WTC11 (cell line): ENCODE measurements at regions not wholly inside any gene's neighbourhood (a gene's known extent, or its start where the extent isn't known, plus 50 kb on each side); places are given as distances from the start of the nearest gene placed in this dataset.

ENCODE experiments used
- ATAC-seq: fragments of 200-7000 bp; cut with Tn5 transposase; 2 replicates; pipeline ENCODE4 v1.10.0; 2021; ENCODE audit warnings: mild to moderate bottlenecking, moderate library complexity
- CTCF ChIA-PET: fragments of 300-600 bp; sonication (Branson Sonifier 250); formaldehyde crosslinking; loops from one replicate; lab custom pipeline; 2021; ENCODE audit warnings: antibody characterized with exemption; lab: Charles Lee
- POLR2A ChIA-PET: fragments of 350-600 bp; sonication (Branson Sonifier 250); formaldehyde crosslinking; loops from one replicate; lab custom pipeline; 2021; ENCODE audit warnings: antibody characterized with exemption; lab: Charles Lee
- DNase-seq: peaks from one replicate; pipeline ENCODE4 v3.0.0; 2021; ENCODE audit warnings: low spot score
- H3K27ac Mint-ChIP-seq: 2 replicates; pipeline ENCODE4 v1.8.0; 2021; ENCODE audit warnings: mixed read lengths
- H3K27me3 Mint-ChIP-seq: 2 replicates; pipeline ENCODE4 v1.8.0; 2021; ENCODE audit warnings: low read depth, mild to moderate bottlenecking, moderate library complexity, mixed read lengths
- H3K36me3 Mint-ChIP-seq: 2 replicates; pipeline ENCODE4 v1.8.0; 2021; ENCODE audit warnings: mixed read lengths
- H3K4me1 Mint-ChIP-seq: 2 replicates; pipeline ENCODE4 v1.8.0; 2022; ENCODE audit warnings: mixed read lengths
- H3K4me3 Mint-ChIP-seq: 2 replicates; pipeline ENCODE4 v1.8.0; 2021; ENCODE audit warnings: mild to moderate bottlenecking, moderate library complexity, mixed read lengths
- H3K9me3 Mint-ChIP-seq: 2 replicates; pipeline ENCODE4 v1.8.0; 2021; ENCODE audit warnings: mixed read lengths
- ATF3 ChIP-seq: sonication (generic); formaldehyde crosslinking; conservative IDR thresholded peaks from 2 replicates; pipeline ENCODE4 v1.8.1; 2022; ENCODE audit warnings: mild to moderate bottlenecking, missing genetic modification reagents
- ATF6 ChIP-seq: sonication (generic); formaldehyde crosslinking; IDR thresholded peaks from 2 replicates; pipeline ENCODE4 v1.8.1; 2023; ENCODE audit warnings: mild to moderate bottlenecking, missing genetic modification reagents
- CTCF ChIP-seq: fragments of 200-600 bp; IDR thresholded peaks from 2 replicates; pipeline ENCODE4 v1.8.0; 2022; ENCODE audit warnings: antibody characterized with exemption
- E2F4 ChIP-seq: sonication (generic); formaldehyde crosslinking; IDR thresholded peaks from 2 replicates; pipeline ENCODE4 v1.8.1; 2022; ENCODE audit warnings: low read depth, mild to moderate bottlenecking, moderate library complexity, missing genetic modification reagents, borderline replicate concordance
- HMGXB4 ChIP-seq: sonication (generic); formaldehyde crosslinking; IDR thresholded peaks from 2 replicates; pipeline ENCODE4 v1.8.1; 2023; ENCODE audit warnings: mild to moderate bottlenecking, moderate library complexity, missing genetic modification reagents
- JUN ChIP-seq: sonication (generic); formaldehyde crosslinking; IDR thresholded peaks from 2 replicates; pipeline ENCODE4 v1.8.0; 2023; ENCODE audit warnings: mild to moderate bottlenecking, missing genetic modification reagents
- MXD4 ChIP-seq: fragments of 250-450 bp; sonication (Bioruptor Pico); IDR thresholded peaks from 2 replicates; pipeline ENCODE4 v1.8.0; 2021; ENCODE audit warnings: mild to moderate bottlenecking, moderate library complexity, borderline replicate concordance
- NFE2L1 ChIP-seq: sonication (generic); formaldehyde crosslinking; IDR thresholded peaks from 2 replicates; pipeline ENCODE4 v1.8.1; 2023; ENCODE audit warnings: missing genetic modification reagents
- NR2C2 ChIP-seq: sonication (generic); formaldehyde crosslinking; IDR thresholded peaks from 2 replicates; pipeline ENCODE4 v1.8.0; 2022; ENCODE audit warnings: mild to moderate bottlenecking, missing genetic modification reagents
- SMAD4 ChIP-seq: sonication (generic); formaldehyde crosslinking; IDR thresholded peaks from 2 replicates; pipeline ENCODE4 v1.8.0; 2022; ENCODE audit warnings: mild to moderate bottlenecking, missing genetic modification reagents
- TCF7 ChIP-seq: sonication (generic); formaldehyde crosslinking; IDR thresholded peaks from 2 replicates; pipeline ENCODE4 v1.8.0; 2022; ENCODE audit warnings: mild to moderate bottlenecking, low read depth, missing genetic modification reagents, moderate library complexity
- TEAD4 ChIP-seq: sonication (generic); formaldehyde crosslinking; IDR thresholded peaks from 2 replicates; pipeline ENCODE4 v1.8.0; 2022; ENCODE audit warnings: mild to moderate bottlenecking, missing genetic modification reagents
- TP53 ChIP-seq: sonication (generic); formaldehyde crosslinking; IDR thresholded peaks from 2 replicates; pipeline ENCODE4 v1.8.1; 2023; ENCODE audit warnings: mild to moderate bottlenecking, missing genetic modification reagents
- ZBTB43 ChIP-seq: sonication (generic); formaldehyde crosslinking; IDR thresholded peaks from 2 replicates; pipeline ENCODE4 v1.8.1; 2023; ENCODE audit warnings: mild to moderate bottlenecking, missing genetic modification reagents
- ZNF121 ChIP-seq: sonication (generic); formaldehyde crosslinking; IDR thresholded peaks from 2 replicates; pipeline ENCODE4 v1.8.0; 2023; ENCODE audit warnings: missing genetic modification reagents
- ZNF138 ChIP-seq: sonication (generic); formaldehyde crosslinking; conservative IDR thresholded peaks from 2 replicates; pipeline ENCODE4 v1.8.1; 2022; ENCODE audit warnings: mild to moderate bottlenecking, moderate library complexity, missing genetic modification reagents
- ZNF396 ChIP-seq: fragments of 250-450 bp; sonication (Bioruptor Pico); IDR thresholded peaks from 2 replicates; pipeline ENCODE4 v1.8.0; 2021; ENCODE audit warnings: mild to moderate bottlenecking, moderate library complexity, borderline replicate concordance
- ZNF423 ChIP-seq: fragments of 250-450 bp; sonication (Bioruptor Pico); IDR thresholded peaks from 2 replicates; pipeline ENCODE4 v2.1.2; 2022; ENCODE audit warnings: mild to moderate bottlenecking, moderate library complexity
- ZNF512 ChIP-seq: sonication (generic); formaldehyde crosslinking; IDR thresholded peaks from 2 replicates; pipeline ENCODE4 v1.8.1; 2022; ENCODE audit warnings: missing genetic modification reagents, borderline replicate concordance

- no peaks in the 10 kb centered on the region for H3K9me3 Mint-ChIP-seq
- no peaks in the 10 kb centered on the region for H3K36me3 Mint-ChIP-seq
- no peak for DNase-seq
- TF ChIP-seq NR2C2 (CRISPR knock-in tag) (no peak), ZNF423 (CRISPR knock-in tag) (no peak), ZBTB43 (no peak), MXD4 (CRISPR knock-in tag) (no peak), JUN (CRISPR knock-in tag) (no peak), CTCF (no peak)
- H3K27ac Mint-ChIP-seq = no peak overlapping the region
- CTCF ChIA-PET = interaction anchor here (0.9 to 1.7 kb wide), 2 partner anchors 22 to 48 kb away, joined by 3 to 7 read pairs; no protein-coding TSS in a partner anchor
- no peak overlapping the region for H3K4me3 Mint-ChIP-seq
- no peak for ATAC-seq
- POLR2A ChIA-PET = no interaction called here
- H3K4me1 Mint-ChIP-seq = no peaks in the 10 kb centered on the region
- peaks cover 7% of the 10 kb centered on the region for H3K27me3 Mint-ChIP-seq
Observed at GRCh38 chr12:108040947-108041346, 88.1 kb upstream of the WSCD2 start.

GRCh38 chr12:108043286-108043685 lies 85.8 kb upstream of the WSCD2 start:
- Mint-ChIP-seq H3K27ac (no peak overlapping the region), H3K9me3 (peaks cover 3% of the 10 kb centered on the region; the same call in 1 of the 2 replicates), H3K4me1 (no peaks in the 10 kb centered on the region), H3K27me3 (peaks cover 4% of the 10 kb centered on the region), H3K36me3 (no peaks in the 10 kb centered on the region), H3K4me3 (no peak overlapping the region)
- POLR2A ChIA-PET = no interaction called here
- ATAC-seq (no peak), DNase-seq (no peak)
- TF ChIP-seq CTCF (no peak), TEAD4 (CRISPR knock-in tag) (no peak), ATF3 (CRISPR knock-in tag) (no peak), NFE2L1 (CRISPR knock-in tag) (no peak), ZNF121 (no peak), TCF7 (CRISPR knock-in tag) (no peak), ZNF396 (CRISPR knock-in tag) (no peak), ATF6 (CRISPR knock-in tag) (no peak), TP53 (CRISPR knock-in tag) (no peak), ZNF138 (no peak), ZNF512 (CRISPR knock-in tag) (no peak), E2F4 (CRISPR knock-in tag) (no peak), MXD4 (CRISPR knock-in tag) (no peak), SMAD4 (CRISPR knock-in tag) (no peak), HMGXB4 (CRISPR knock-in tag) (no peak)
- CTCF ChIA-PET = no interaction called here
